GM04504 (cell line): ENCODE measurements at regions not wholly inside any gene's neighbourhood (a gene's known extent, or its start where the extent isn't known, plus 50 kb on each side); places are given as distances from the start of the nearest gene placed in this dataset.
"Not testable (repeated sequence)": the region's sequence is repeated elsewhere in the genome, so short reads cannot be mapped to it uniquely, and the experiment has no call there.

Source experiments
- DNase-seq: peaks from one replicate; pipeline ENCODE4 v3.0.0-alpha.2; 2012; ENCODE audit warnings: low read depth

GRCh38 chr13:66237411-66238062 is 992.6 kb downstream of the PCDH9 start:
- DNase-seq, result no peak

- no peak for DNase-seq
These were observed 996.0 kb downstream of the PCDH9 start for GRCh38 chr13:66234159-66234558.

- not testable (repeated sequence) for DNase-seq
These were observed 998.2 kb downstream of the PCDH9 start for GRCh38 chr13:66231958-66232357.

GRCh38 chr13:66225072-66225471 is 1005.1 kb downstream of the PCDH9 start:
- DNase-seq, result no peak

- DNase-seq, result no peak
These were observed 1005.5 kb downstream of the PCDH9 start for GRCh38 chr13:66224663-66225062.

- no peak for DNase-seq
These were observed 1007.2 kb downstream of the PCDH9 start for GRCh38 chr13:66222926-66223325.

- no peak for DNase-seq
These were observed 1008.0 kb downstream of the PCDH9 start for GRCh38 chr13:66222127-66222526.

- no peak for DNase-seq
These were observed 1010.6 kb downstream of the PCDH9 start for GRCh38 chr13:66219506-66219905.

GRCh38 chr13:66218583-66218982 is 1011.6 kb downstream of the PCDH9 start:
- no peak for DNase-seq

- DNase-seq, result no peak
These were observed 1013.4 kb downstream of the PCDH9 start for GRCh38 chr13:66216728-66217127.

- no peak for DNase-seq
These were observed 1015.7 kb downstream of the PCDH9 start for GRCh38 chr13:66214467-66214866.

- no peak for DNase-seq
These were observed 1017.6 kb downstream of the PCDH9 start for GRCh38 chr13:66212511-66212910.

- peak; percentile 53 for DNase-seq
These were observed 1019.5 kb downstream of the PCDH9 start for GRCh38 chr13:66210677-66211076.

GRCh38 chr13:66208589-66208988 is 1021.5 kb downstream of the PCDH9 start:
- no peak for DNase-seq

GRCh38 chr13:66207610-66208009 is 1022.5 kb downstream of the PCDH9 start:
- no peak for DNase-seq

- DNase-seq, result no peak
These were observed 1024.3 kb downstream of the PCDH9 start for GRCh38 chr13:66205807-66206206.

GRCh38 chr13:66200555-66200954 is 1029.6 kb downstream of the PCDH9 start:
- DNase-seq, result no peak

GRCh38 chr13:66195238-66195637 is 1034.9 kb downstream of the PCDH9 start:
- DNase-seq, result no peak

- DNase-seq, result no peak
These were observed 1040.2 kb downstream of the PCDH9 start for GRCh38 chr13:66189986-66190385.

GRCh38 chr13:66180836-66181235 is 1049.3 kb downstream of the PCDH9 start:
- no peak for DNase-seq

GRCh38 chr13:66171920-66172319 is 1058.2 kb downstream of the PCDH9 start:
- no peak for DNase-seq

- no peak for DNase-seq
These were observed 1067.7 kb downstream of the PCDH9 start for GRCh38 chr13:66162470-66162869.

GRCh38 chr13:66159511-66159910 is 1070.6 kb downstream of the PCDH9 start:
- DNase-seq, result no peak

GRCh38 chr13:66154976-66155375 is 1075.2 kb downstream of the PCDH9 start:
- DNase-seq, result no peak

GRCh38 chr13:66154354-66154753 is 1075.8 kb downstream of the PCDH9 start:
- no peak for DNase-seq
